Frontal cortex (tissue), 3 donors: ENCODE measurements at regions not wholly inside any gene's neighbourhood (a gene's known extent, or its start where the extent isn't known, plus 50 kb on each side); places are given as distances from the start of the nearest gene placed in this dataset.
"Not testable (repeated sequence)": the region's sequence is repeated elsewhere in the genome, so short reads cannot be mapped to it uniquely, and the experiment has no call there.

ENCODE experiments used
- DNase-seq, 2 donors: peaks; one replicate each; pipeline ENCODE4 v3.0.0; 2012; ENCODE audit warnings: low spot score in 2 of 2
- FAIRE-seq: peaks from 2 replicates; lab custom pipeline; 2012; peaks lifted over from hg19 to GRCh38; lab: Jason Lieb, UNC
- donor health status: control.
- donor health status: control.
- donor health status: control.

DNA sequence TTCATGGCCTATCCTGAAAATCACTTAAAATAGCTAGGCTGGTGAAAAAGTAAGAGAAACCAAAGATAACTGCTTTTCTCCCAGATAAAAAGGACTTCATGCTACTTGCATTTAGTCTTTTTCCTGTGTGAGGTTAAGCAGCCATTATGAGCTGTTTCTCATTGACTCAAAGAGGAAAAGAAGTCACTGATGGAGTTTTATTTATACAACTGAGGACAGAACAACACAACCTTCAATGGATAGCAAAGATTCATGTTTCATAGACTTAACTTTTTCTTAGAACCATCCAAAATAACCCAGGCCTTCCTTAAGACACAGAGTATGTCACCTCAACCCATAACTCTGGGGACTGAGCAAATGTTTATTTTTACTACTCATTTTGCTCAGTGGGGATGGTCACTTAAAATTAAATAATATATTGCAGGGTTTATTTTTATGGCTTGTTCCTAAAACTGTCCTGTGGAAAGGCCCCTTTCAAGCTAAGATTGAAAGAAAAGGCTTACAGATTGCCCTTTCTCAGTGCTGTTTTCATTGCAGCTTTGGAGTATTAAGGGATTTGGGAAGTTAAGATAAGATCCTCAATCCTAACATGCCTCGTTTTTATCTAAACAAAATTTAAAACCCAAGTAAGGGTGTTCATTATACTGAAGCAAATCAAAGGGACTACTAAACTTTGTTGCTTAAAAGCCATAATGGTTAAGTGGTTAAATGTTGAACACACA is 252.6 kb upstream of the MAD2L1 start:
- DNase-seq (no peak), FAIRE-seq (no peak)

DNA sequence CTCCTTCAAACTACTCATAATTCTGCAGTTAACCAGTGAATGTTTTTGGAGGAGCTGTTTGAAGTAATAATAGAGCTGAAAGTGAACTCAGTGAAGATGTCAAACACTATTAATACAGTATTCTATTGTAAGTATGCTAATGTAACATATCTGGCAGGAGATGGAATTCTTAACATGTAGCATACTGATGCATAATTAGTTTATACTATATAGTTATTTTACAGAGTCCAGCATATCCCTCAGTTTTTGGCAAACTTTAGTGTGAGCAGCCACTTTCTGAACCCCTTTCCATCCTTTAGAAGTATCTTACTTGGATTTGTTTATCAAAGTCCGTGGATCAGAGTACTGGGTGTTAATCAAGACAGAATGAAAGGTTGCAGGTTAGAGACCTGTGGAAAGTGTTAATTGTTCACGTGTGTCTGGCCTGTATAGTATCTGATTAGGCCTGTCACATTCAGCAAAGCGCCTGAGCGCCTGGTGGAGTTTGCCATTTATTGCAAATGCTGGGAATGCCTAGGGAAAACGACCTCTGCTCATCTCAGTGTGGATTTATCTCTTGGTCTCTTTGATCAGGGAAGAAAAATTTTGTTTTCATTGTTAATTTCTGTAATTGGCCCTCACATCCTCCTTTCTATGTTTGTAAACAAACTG is 251.7 kb upstream of the MAD2L1 start:
- DNase-seq (no peak), FAIRE-seq (no peak)

DNA sequence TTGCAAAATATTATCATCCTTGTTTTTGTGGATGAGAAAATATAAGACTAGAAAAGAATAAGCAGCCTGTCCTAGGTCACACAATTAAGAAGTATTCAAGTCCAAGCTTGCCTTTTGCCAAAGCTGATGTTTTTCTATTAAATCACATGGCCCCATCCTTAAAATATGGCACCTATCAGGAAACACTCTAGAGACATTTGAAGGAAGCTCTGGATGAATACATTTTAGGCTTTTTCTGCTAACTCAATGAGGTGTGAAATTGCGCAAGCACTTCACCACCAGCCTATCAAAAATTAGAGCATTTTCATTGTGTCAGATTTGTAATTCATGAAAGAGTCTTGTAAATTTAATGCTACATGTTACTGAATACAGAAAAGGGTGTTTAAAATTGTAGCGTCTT is 251.1 kb upstream of the MAD2L1 start:
- DNase-seq (no peak), FAIRE-seq (no peak)

DNA sequence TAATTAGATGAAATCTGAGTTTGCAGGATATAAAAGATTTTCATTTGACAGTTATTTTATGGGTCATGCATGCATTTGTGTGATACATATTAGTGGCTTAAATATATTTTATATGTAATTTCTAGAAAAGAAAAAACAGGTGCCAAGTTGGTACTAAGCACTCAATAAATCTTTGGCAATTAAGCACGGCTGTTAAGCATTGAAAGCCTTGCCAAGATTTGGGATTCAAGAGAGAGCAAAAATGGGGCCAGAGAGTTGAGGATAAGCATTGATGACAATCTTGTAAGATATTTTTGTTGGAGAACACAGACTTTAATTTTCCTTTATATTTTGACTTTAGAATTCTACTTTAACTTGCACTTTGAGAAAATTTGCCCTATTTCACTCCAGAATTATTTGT is 249.8 kb upstream of the MAD2L1 start:
- FAIRE-seq = no peak

DNA sequence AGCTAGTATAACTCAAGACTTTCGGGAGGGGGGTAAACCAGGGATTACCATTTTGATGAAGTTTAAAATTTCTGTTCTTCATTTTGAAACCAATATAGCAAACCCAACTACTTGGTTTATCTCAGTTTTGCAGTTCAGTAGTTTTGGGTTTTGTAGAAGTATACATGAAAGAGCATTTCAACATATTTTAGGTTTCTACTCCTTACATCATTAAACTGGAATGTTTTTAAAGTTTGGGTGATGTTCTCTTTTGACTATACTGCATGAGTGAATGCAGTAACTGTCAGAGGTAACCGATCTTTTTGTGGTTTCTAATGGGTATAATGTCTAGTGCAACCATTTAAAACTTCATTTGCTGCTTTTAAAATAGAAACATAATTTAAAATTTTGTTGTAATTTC is 248.3 kb upstream of the MAD2L1 start:
- no peak for FAIRE-seq
- DNase-seq = no peak

More for the DNA sequence above, 249.8 kb upstream of the MAD2L1 start:
- DNase-seq = no peak

DNA sequence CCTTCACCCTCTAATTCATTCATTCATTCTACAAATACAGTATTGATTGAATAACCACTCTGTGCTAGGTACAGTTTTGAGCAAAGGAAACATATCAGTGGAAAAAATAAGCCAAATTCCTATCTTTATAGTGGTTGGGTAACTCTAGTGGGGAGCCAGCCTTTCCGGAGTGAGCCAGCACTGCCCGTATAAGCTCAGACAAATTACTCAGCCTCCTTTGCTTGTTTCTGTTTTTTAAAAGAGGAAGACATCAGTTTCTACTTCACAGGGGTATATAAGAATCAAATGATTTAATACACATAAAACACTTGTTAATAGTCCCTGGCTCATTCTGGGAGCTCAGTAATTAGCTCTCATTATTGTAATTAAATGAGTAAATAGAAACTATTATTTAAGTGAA is 238.2 kb upstream of the MAD2L1 start:
- FAIRE-seq = no peak

DNA sequence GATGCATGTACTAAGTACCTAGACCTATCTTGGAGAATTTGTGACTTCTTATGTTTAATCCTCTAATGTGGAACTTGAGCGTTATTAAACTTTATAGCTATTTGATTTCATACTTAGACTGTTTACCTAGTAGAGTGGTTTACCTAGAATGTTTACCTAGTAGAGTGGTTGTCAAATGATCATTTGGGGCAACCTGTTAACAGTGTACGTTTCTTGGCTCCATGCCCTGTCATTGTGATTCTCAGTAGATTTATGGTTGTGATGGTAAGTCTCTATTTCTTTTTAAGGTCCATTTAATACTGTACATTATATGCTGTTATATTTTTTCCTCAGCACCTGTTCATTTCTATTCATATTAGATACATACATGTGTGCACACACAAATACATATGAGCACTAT is 233.0 kb upstream of the MAD2L1 start:
- DNase-seq (no peak), FAIRE-seq (no peak)

More for the DNA sequence above, 238.2 kb upstream of the MAD2L1 start:
- DNase-seq = no peak

DNA sequence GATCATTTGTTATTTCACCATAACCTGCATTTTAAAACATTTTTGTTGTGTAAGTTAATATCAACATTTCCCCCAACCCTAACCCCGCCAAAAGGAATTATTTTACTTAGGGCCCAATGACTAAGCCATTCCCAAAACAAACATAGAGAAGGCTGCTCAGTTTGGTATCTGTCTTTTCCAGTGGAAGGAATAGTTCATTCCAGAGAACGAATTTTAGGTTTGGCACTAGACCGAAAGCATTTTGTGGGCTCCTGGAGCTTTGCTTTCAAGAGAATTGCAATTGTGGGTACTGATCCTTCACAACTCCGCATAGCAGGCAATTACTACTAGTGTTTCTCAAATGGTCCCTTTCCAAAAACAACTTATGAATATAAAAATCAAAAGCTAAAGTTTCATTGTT is 226.7 kb upstream of the MAD2L1 start:
- FAIRE-seq = no peak
- DNase-seq = no peak

DNA sequence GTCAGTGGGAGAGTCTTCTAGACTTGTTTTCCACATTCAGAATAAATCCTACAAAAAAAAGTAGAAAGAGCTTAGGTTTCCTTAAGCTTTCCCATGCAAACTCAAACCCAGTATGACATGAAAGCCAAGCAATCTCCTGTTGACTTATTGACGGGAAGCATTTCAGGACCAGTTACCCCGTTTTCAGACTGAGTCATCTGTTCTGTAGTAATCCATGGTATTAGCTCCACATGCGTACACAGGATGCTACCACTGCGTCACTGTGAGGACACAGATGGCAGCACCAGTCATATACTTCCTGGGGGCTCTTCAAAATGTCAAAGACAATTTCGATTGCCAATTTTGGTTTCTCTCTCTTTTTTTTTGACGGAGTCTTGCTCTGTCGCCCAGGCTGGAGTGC is 224.9 kb upstream of the MAD2L1 start:
- no peak for FAIRE-seq
- no peak for DNase-seq

DNA sequence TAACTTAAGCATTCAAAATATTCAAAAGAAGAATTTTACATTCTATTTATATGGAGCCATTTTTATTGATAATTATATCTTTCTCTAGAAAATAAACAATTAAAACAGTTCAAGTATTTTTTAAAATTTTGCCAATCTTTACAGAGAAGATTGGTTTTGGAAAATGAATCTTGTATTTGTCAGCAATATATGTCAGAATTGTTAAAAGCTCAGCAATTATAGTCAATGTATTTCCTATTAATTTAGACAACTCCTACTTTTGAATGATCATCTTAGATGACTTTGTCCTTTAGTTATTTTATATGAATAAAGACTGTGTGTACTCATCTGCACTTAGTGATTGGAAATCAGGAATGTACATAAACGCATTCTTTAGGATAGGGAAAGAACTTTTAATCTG is 223.9 kb upstream of the MAD2L1 start:
- DNase-seq (no peak), FAIRE-seq (peak; percentile 6)

DNA sequence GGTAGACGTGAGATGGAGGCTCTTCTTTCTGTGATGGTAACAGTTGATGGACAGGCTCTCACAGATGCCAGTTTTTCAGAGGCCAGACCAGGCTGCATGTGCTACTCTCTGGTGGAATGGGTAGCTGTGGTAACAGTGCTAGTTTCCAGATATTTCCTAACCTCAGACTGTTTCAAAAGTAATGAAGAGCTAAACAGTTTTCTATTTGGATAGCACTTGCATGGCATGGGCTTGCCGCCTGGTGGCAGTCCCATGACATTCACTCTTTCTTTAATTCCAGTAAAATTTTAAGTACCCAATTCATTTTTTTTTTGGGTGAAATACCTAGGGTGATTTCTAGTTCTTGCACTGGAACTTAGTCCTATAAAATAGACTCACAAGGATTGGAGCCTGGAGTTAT is 220.2 kb upstream of the MAD2L1 start:
- DNase-seq = no peak
- no peak for FAIRE-seq

DNA sequence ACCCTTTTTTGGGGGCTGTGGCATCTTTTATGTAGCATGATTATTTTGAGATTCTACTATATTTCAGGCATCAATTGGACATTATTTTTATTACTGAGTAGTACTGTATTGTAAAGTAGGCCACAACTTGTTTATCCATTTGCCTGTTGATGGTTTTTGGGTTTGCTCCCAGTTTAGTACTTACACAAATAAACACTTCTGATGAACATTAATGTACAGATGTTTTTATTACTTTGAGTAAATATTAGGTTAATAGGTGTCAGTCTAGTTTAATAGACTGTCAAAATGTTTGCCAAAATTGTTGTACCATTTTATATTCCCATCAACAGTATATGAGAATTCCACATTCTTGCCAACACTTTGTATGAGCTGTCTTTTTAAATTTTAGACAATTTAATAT is 214.9 kb upstream of the MAD2L1 start:
- no peak for FAIRE-seq
- DNase-seq = no peak

DNA sequence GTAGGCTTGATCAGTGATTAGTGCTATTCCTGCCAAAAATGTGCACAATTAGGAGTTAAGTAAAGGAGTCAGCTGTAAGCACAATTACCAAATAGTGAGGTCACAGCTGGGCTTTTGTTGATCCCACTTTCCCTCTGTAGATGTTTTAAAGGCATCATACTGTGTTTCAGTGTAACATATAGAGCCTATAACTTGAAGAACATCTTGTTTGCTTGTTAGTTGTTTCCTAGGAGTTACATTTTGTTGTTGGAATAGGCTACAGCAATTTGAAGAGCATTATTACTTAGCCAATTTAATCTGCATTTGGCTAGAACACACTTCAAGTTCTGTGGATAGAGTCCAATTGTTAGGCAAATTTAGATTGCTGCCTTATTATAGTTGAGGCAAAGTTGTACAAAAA is 210.7 kb upstream of the MAD2L1 start:
- FAIRE-seq (no peak), DNase-seq (no peak)

DNA sequence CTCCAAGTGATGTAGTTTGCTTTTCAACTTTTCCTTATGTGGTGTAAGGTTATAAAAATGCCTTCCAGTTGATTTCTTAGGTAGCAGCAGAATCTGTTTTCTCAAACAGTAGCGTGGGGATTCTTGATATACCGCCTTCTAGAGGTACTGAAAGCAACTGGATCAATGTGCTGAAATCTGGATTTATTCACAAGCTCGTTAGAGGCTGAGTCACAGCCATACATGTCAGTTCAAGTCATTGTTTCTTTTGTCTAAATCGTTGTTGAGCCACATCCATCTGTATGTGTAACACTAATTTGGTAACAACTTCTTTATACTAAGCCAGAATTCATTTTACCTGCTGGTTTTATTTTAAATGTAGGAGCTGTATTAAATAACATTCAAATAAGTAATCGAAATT is 200.0 kb upstream of the MAD2L1 start:
- FAIRE-seq (no peak), DNase-seq (no peak)

DNA sequence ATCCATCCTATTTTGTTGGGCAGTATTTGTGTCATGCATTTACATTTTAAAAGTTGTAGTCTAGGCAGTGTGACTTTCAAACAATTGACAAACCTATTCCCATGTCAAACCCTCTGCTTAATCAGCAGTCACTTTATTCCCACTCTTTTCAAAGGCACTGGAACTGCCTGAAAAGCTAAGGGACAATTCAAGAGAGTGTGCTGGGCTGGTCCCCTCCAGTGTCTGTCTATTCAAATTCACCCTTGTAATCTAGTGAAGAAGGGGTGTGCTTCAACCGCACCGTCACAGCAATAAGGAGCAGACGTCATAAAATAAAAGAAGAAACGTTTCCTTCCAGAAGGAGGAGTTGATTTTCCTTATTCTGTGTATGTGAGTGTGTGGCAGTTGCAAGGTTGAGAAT is 197.0 kb upstream of the MAD2L1 start:
- DNase-seq (no peak), FAIRE-seq (no peak)

DNA sequence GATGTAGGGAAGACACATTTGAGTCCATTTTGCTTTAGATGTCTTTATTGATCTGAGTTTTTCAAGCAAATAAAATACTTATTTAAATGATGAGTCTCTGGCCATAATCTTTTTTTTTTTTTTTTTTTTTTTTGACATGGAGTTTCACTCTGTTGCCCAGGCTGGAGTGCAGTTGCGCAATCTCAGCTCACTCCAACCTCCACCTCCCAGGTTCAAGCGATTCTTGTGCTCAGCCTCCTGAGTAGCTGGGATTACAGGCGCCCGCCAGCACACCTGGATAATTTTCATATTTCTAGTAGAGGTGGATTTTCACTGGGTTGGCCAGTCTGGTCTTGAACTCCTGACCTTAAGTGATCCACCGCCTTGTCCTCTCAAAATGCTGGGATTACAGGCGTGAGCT is 194.5 kb upstream of the MAD2L1 start:
- DNase-seq = no peak
- FAIRE-seq = no peak

DNA sequence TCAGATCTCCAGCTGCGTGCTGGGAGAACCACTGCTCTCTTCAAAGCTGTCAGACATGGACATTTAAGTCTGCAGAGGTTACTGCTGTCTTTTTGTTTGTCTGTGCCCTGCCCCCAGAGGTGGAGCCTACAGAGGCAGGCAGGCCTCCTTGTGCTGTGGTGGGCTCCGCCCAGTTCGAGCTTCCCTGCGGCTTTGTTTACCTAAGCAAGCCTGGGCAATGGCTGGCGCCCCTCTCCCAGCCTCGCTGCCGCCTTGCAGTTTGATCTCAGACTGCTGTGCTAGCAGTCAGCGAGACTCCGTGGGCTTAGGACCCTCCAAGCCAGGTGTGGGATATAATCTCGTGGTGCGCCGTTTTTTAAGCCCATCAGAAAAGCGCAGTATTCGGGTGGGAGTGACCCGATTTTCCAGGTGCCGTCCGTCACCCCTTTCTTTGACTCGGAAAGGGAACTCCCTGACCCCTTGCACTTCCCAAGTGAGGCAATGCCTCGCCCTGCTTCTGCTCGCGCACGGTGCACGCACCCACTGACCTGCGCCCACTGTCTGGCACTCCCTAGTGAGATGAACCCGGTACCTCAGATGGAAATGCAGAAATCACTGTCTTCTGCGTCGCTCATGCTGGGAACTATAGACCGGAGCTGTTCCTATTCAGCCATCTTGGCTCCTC is 189.6 kb upstream of the MAD2L1 start:
- FAIRE-seq, DNase-seq: not testable (repeated sequence)

DNA sequence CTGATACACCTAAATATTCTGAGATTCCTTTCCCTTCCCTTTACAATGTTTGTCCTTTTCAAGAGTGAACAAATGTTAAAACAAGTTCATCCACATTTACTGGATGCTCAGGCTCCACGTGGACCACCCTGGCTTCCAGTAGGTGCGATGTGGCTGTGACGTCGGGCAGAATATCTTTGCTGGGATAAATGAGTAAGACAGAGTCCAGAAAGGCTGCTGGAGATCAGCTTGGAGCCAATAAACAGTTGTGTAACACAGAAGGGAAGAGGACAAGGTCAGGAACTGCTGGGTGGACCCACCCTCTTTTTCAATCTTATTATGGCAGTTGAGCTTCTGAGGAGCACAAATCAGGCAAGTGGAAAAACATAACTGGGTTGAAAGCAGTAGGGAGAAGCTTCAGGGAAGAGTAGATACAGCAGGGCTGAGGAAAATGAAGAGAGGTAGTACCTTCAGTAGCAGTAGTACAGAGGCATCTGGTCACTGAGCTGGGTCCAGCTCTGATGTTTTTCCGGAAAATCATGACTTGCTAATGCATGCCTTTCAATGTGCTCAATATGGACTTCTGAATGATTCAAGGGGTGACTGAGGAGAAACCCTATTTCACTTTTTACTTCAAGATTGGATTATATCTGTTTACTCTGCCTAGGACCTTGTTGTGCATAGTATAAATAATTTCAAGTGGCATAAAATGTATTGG is 171.8 kb upstream of the MAD2L1 start:
- FAIRE-seq (no peak), DNase-seq (no peak)

DNA sequence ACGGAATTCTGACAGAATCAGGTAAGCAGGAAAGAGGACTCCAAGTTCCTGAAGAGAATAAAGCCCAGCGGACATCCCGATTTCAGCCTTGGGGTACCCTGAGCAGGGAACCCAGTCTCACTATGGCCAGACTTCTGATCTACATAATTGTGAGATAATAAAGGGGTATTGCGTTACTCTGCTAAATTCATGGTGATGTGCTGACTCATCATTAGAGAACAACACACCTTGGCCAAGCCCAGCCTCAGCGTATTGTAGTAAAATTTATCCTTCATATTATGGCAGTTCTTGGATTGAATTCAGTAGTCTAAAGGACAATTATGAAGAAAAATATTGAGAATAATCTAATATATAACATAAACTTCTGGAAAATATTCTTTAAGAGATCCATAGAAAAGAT is 170.2 kb upstream of the MAD2L1 start:
- FAIRE-seq = no peak
- no peak for DNase-seq

DNA sequence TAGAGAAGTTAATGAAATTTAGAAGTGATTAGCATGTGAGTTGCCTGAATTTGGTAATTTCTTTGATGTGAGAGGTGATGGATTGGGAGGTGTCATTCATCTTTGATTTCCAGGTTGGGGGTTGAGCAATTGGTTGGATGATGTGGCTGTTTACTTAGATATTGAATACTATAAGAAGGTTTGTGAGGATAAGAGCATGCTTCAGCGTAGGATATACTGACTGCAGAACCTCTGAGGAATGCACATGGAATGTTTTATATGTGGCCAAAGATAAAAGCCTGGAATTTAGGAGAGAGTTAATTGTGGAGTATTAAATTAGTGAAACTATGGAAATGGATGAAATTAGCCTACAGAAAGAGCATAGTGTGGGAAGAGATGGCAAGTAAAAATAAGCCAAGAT is 165.4 kb upstream of the MAD2L1 start:
- no peak for FAIRE-seq
- no peak for DNase-seq

DNA sequence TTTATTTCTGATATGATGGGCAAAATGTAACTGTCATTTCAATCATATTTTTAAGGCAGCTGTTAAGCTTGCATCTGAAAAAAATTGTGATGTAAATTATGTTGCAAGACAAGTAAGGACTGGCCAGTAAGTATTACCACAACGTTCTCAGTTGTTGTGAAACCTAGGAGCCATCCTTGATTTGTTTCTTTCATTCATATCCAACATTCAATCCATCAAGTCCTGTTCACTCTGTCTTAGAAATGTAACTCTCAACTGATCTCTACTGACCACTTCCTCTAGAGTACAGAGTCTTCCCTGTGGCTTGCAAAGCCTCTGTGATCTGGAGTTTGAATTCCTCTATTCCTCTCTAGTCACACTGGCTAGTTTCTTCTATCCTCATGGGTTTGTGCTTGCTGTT is 161.4 kb upstream of the MAD2L1 start:
- DNase-seq (no peak), FAIRE-seq (no peak)
